Muscle layer of duodenum (tissue), 2 donors: ENCODE measurements at regions not wholly inside any gene's neighbourhood (a gene's known extent, or its start where the extent isn't known, plus 50 kb on each side); places are given as distances from the start of the nearest gene placed in this dataset.

Experiments used
- H3K27ac ChIP-seq: one replicate; pipeline ENCODE4 v1.7.0; 2013; ENCODE audit warnings: mild to moderate bottlenecking, low read length
- H3K27me3 ChIP-seq: one replicate; pipeline ENCODE4 v1.7.0; 2013; ENCODE audit warnings: low read depth, mild to moderate bottlenecking, control low read depth, low read length
- H3K36me3 ChIP-seq, 2 donors: one replicate each; pipeline ENCODE4 v1.7.0; 2013; ENCODE audit warnings: low read length in 2 of 2, control low read depth in 1 of 2, mild to moderate bottlenecking in 1 of 2; ENCODE audit not compliant: insufficient read depth in 2 of 2, control insufficient read depth in 1 of 2
- H3K4me1 ChIP-seq, 2 donors: one replicate each; pipeline ENCODE4 v1.7.0; 2013; ENCODE audit warnings: low read length in 2 of 2, mild to moderate bottlenecking in 2 of 2, control low read depth in 1 of 2, moderate library complexity in 1 of 2; ENCODE audit not compliant: insufficient read depth in 2 of 2, control insufficient read depth in 1 of 2
- H3K4me3 ChIP-seq, 2 donors: one replicate each; pipeline ENCODE4 v1.7.0; 2013; ENCODE audit warnings: low read length in 2 of 2, low read depth in 1 of 2, mild to moderate bottlenecking in 1 of 2
- H3K9me3 ChIP-seq, 2 donors: one replicate each; pipeline ENCODE4 v1.7.0; 2013; ENCODE audit warnings: low read length in 2 of 2, control low read depth in 1 of 2, mild to moderate bottlenecking in 1 of 2; ENCODE audit not compliant: control insufficient read depth in 1 of 2
- donor health status: healthy.

- Histone ChIP-seq H3K27ac (no peak overlapping the region), H3K9me3 (no peaks in the 10 kb centered on the region), H3K27me3 (no peaks in the 10 kb centered on the region), H3K36me3 (no peaks in the 10 kb centered on the region), H3K4me3 (no peak overlapping the region), H3K4me1 (no peaks in the 10 kb centered on the region)
These were observed 51.0 kb upstream of the PDX1 start for GRCh38 chr13:27868641-27869435.

DNA sequence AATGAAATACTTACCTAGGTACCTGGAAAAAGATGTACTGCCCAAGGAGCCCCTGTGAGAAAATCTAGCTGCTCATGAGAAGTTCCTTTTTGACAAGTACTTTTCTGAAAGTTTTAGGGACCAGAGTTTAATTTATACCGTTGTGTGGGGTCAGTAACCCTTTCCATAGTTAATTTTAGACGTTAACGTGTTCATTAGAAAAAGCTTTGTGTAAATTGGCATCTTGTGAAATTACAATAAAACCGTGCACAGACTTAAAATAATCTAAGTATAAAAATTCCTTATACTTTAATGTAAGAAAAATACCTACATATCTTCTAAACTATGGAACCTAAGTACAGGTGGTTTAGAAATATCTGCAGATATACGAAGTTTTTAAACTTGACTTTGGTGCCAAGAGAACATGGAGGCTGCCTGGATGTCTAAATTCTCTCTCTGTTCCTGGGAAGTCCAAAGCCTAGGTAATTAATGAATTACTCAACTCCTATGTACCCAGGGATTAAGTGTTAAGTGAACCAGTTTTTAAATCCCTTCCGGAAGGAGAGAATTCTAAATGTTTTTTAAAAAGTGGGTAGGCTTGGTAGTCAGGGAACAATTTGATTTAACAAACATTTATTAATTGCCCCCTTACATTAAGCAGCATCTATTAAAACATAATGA, 50.2 kb upstream of the PDX1 start:
- Histone ChIP-seq H3K27me3 (no peaks in the 10 kb centered on the region), H3K27ac (no peak overlapping the region), H3K4me3 (no peak overlapping the region), H3K9me3 (no peaks in the 10 kb centered on the region), H3K4me1 (no peaks in the 10 kb centered on the region), H3K36me3 (no peaks in the 10 kb centered on the region)
